ENCODE measurements at regions not wholly inside any gene's neighbourhood (a gene's known extent, or its start where the extent isn't known, plus 50 kb on each side); places are given as distances from the start of the nearest gene placed in this dataset.

DNA sequence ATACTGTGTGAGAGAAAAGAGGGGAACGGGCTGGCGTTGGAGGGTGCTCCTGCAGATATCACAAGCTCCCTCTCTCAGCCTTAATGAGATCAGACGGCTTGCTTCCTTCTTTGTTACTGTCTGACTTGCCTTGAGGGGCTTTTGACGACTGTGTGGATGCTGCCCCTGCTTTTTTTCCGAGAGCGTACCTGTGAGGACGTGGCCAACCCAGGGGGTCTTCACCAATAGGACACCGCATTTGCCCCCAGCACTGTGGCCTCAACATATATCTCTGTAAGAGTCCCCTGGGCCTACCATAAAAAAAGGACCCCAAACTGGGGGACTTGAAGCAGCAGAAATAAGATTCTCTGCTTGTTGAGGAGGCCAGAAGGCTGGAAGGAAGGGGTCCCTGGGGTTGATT, 143.9 kb downstream of the SHOX start:
- Histone ChIP-seq H3K27ac (no peak overlapping the region), H3K9me3 (no peaks in the 10 kb centered on the region), H3K27me3 (no peaks in the 10 kb centered on the region), H3K4me1 (no peaks in the 10 kb centered on the region), H3K36me3 (no peaks in the 10 kb centered on the region), H3K4me3 (no peak overlapping the region)
- no peak for DNase-seq
- ATAC-seq (ENCODE audit: low FRiP score in 2 of 2), result no peak
- TF ChIP-seq, protein P1, sequence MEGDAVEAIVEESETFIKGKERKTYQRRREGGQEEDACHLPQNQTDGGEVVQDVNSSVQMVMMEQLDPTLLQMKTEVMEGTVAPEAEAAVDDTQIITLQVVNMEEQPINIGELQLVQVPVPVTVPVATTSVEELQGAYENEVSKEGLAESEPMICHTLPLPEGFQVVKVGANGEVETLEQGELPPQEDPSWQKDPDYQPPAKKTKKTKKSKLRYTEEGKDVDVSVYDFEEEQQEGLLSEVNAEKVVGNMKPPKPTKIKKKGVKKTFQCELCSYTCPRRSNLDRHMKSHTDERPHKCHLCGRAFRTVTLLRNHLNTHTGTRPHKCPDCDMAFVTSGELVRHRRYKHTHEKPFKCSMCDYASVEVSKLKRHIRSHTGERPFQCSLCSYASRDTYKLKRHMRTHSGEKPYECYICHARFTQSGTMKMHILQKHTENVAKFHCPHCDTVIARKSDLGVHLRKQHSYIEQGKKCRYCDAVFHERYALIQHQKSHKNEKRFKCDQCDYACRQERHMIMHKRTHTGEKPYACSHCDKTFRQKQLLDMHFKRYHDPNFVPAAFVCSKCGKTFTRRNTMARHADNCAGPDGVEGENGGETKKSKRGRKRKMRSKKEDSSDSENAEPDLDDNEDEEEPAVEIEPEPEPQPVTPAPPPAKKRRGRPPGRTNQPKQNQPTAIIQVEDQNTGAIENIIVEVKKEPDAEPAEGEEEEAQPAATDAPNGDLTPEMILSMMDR (IDR thresholded peaks at IDR 0.05), result no peak
- TF ChIP-seq POLR2AphosphoS5 (IDR thresholded peaks at IDR 0.05), result no peak
- TF ChIP-seq EP300 (IDR thresholded peaks at IDR 0.05), result no peak
- no peak for TF ChIP-seq POLR2A (IDR thresholded peaks at IDR 0.05)
- 69 to 75% methylated on average over 8 of the region's 8 CpGs for WGBS, 2 donors

DNA sequence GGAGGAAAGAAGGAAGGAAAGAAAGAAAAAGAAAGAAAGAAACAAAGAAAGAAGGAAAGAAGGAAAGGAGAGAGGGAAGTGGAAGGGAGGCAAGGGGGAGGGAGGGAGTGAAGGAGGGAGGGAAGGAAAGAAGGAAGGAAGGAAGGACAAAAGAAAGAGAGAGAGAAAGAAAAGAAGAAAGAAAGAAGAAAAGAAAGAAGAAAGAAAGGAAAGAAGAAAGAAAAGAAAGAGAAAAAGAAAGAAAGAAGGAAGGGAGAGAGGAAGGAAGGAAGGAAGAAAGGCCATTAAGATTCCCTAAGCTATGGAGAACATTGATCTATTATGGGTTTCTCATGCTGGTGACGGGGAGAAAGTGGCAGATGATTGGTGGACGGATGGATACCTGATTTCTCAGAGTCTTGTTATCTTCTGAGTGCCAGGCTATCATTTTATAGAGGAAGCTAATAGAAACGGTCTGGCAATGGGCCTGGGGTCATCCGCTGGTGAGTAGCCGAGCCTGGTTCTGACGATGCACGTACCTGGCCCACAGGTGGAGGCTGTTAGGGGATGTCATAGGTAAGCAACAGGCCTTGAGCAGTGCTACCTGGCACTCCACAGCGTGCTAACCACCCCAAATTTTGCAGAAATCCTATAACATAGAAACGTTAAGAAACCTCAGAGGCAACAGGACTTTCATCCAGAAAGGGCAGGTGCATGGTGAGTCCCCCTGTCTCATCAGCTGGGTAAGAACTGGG, 142.9 kb downstream of the SHOX start:
- no peaks in the 10 kb centered on the region for H3K9me3 ChIP-seq
- no peak overlapping the region for H3K4me3 ChIP-seq
- H3K4me1 ChIP-seq, result no peaks in the 10 kb centered on the region
- H3K36me3 ChIP-seq, result no peaks in the 10 kb centered on the region
- no peak for TF ChIP-seq POLR2AphosphoS5 (IDR thresholded peaks at IDR 0.05)
- no peak for TF ChIP-seq EP300 (IDR thresholded peaks at IDR 0.05)
- TF ChIP-seq POLR2A (IDR thresholded peaks at IDR 0.05), result no peak
- TF ChIP-seq, protein P1 (IDR thresholded peaks at IDR 0.05), result no peak
- no peak for DNase-seq
- 77 to 86% methylated on average over 9 of the region's 9 CpGs for WGBS, 2 donors
- H3K27me3 ChIP-seq, result no peaks in the 10 kb centered on the region
- no peak overlapping the region for H3K27ac ChIP-seq
- peak in 1 of 2 donors; percentile 45 for ATAC-seq (ENCODE audit: low FRiP score in 2 of 2)

DNA sequence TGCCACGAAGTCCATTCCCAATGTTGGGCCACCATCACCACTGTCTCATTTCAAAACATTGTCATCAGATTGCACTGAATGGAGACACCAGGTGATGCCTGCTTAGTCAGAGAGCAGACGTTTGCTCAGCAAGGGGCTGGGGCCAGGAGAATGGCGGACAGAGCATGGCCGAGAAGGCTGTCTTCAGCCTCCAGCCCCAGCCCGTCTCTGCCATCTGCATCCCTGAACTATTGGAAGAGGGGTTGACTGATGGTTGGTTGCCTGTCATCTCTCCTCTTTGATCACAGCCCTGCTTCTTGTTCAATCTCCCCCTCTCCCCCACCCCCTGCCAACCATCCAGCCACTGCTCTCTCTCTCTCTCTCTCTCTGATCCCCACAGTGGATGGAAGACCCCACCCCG, 140.9 kb downstream of the SHOX start:
- WGBS, 2 donors, result 63 to 80% methylated on average over 4 to 6 of the region's 6 CpGs
- TF ChIP-seq POLR2AphosphoS5 (IDR thresholded peaks at IDR 0.05) (no peak), POLR2A (IDR thresholded peaks at IDR 0.05) (no peak), EP300 (IDR thresholded peaks at IDR 0.05) (no peak)
- TF ChIP-seq, protein P1 (IDR thresholded peaks at IDR 0.05), result no peak
- Histone ChIP-seq H3K9me3 (no peaks in the 10 kb centered on the region), H3K36me3 (no peaks in the 10 kb centered on the region), H3K27me3 (no peaks in the 10 kb centered on the region), H3K4me3 (no peak overlapping the region), H3K27ac (no peak overlapping the region), H3K4me1 (no peaks in the 10 kb centered on the region)
- DNase-seq (no peak), ATAC-seq (ENCODE audit: low FRiP score in 2 of 2) (no peak)

DNA sequence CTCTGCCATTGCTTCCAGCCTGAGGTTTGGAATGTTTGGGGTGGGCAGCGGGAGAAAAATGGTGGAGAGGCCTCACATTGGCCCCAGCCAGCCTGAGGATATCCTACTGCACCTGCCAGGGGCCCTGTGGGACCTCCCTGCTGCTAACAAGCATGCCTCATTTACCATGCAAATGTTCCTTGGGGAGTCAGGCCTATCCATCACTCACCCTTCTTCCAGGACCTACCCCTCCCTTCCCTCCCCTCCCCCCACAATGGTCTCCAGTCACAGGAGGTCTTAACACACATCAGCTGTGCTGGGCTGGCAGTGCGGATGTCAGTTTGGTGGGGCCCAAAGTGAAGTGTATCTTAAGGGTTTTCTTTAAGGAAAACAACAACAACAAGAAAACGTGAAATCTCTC, 139.2 kb downstream of the SHOX start:
- H3K27me3 ChIP-seq, result no peaks in the 10 kb centered on the region

More for the DNA sequence above, 139.2 kb downstream of the SHOX start:
- Histone ChIP-seq H3K4me1 (no peaks in the 10 kb centered on the region), H3K36me3 (no peaks in the 10 kb centered on the region), H3K4me3 (no peak overlapping the region), H3K27ac (no peak overlapping the region), H3K9me3 (no peaks in the 10 kb centered on the region)
- no peak for ATAC-seq (ENCODE audit: low FRiP score in 2 of 2)
- WGBS, 2 donors, result 37 to 39% methylated on average over 3 of the region's 3 CpGs
- TF ChIP-seq POLR2A (IDR thresholded peaks at IDR 0.05), result no peak
- no peak for TF ChIP-seq EP300 (IDR thresholded peaks at IDR 0.05)
- TF ChIP-seq, protein P1 (IDR thresholded peaks at IDR 0.05), result no peak
- no peak for TF ChIP-seq POLR2AphosphoS5 (IDR thresholded peaks at IDR 0.05)
- DNase-seq, result no peak

Measured in upper lobe of left lung (tissue), 6 donors.